NCI-H82 treated with DMSO at 0.1 percent for 48 hours (cell line): ENCODE measurements at regions not wholly inside any gene's neighbourhood (a gene's known extent, or its start where the extent isn't known, plus 50 kb on each side); places are given as distances from the start of the nearest gene placed in this dataset.
A peak's percentile ranks its signal among the peaks of the same experiment; 100 is the strongest.
"Not testable (repeated sequence)": the region's sequence is repeated elsewhere in the genome, so short reads cannot be mapped to it uniquely, and the experiment has no call there.

ENCODE experiments used
- DNase-seq: peaks from one replicate; lab custom pipeline; 2025; ENCODE audit not compliant: unreplicated experiment; lab: John Stamatoyannopoulos, UW

GRCh38 chr13:21228738-21229137 lies 52.3 kb downstream of the MRPL57 start:
- DNase-seq, result no peak

GRCh38 chr13:21229241-21230024 lies 53.0 kb downstream of the MRPL57 start:
- no peak for DNase-seq

GRCh38 chr13:21230516-21230915 lies 54.1 kb downstream of the MRPL57 start:
- DNase-seq, result no peak

- no peak for DNase-seq
Observed at GRCh38 chr13:21231426-21231940, 55.0 kb downstream of the MRPL57 start.

GRCh38 chr13:21232196-21232595 lies 55.7 kb downstream of the MRPL57 start:
- no peak for DNase-seq

- no peak for DNase-seq
Observed at GRCh38 chr13:21232599-21232998, 56.1 kb downstream of the MRPL57 start.

GRCh38 chr13:21233086-21233485 lies 56.6 kb downstream of the MRPL57 start:
- DNase-seq, result no peak

GRCh38 chr13:21234526-21234925 lies 58.1 kb downstream of the MRPL57 start:
- no peak for DNase-seq

- no peak for DNase-seq
Observed at GRCh38 chr13:21235174-21235573, 58.7 kb downstream of the MRPL57 start.

GRCh38 chr13:21237081-21237480 lies 60.6 kb downstream of the MRPL57 start:
- DNase-seq, result no peak

- no peak for DNase-seq
Observed at GRCh38 chr13:21238267-21238666, 61.8 kb downstream of the MRPL57 start.

GRCh38 chr13:21240586-21240985 lies 64.1 kb downstream of the MRPL57 start:
- DNase-seq, result peak; percentile 18

- no peak for DNase-seq
Observed at GRCh38 chr13:21242236-21242635, 65.8 kb downstream of the MRPL57 start.

GRCh38 chr13:21243045-21243897 lies 66.8 kb downstream of the MRPL57 start:
- no peak for DNase-seq

GRCh38 chr13:21243898-21244184 lies 67.4 kb downstream of the MRPL57 start:
- DNase-seq, result peak; percentile 45

GRCh38 chr13:21246761-21247452 lies 70.4 kb downstream of the MRPL57 start:
- DNase-seq, result no peak

- no peak for DNase-seq
Observed at GRCh38 chr13:21256351-21256761, 79.9 kb downstream of the MRPL57 start.

GRCh38 chr13:21256891-21257290 lies 80.4 kb downstream of the MRPL57 start:
- no peak for DNase-seq

- DNase-seq, result no peak
Observed at GRCh38 chr13:21259571-21260455, 83.4 kb downstream of the MRPL57 start.

GRCh38 chr13:21260561-21261290 lies 84.3 kb downstream of the MRPL57 start:
- not testable (repeated sequence) for DNase-seq
